ENCODE measurements at regions not wholly inside any gene's neighbourhood (a gene's known extent, or its start where the extent isn't known, plus 50 kb on each side); places are given as distances from the start of the nearest gene placed in this dataset.
A peak's percentile ranks its signal among the peaks of the same experiment; 100 is the strongest.
"Not testable (repeated sequence)": the region's sequence is repeated elsewhere in the genome, so short reads cannot be mapped to it uniquely, and the experiment has no call there.

- peak; percentile 6 for DNase-seq
Observed at GRCh38 chr11:122020902-122021301, 95.1 kb downstream of the BLID start.

GRCh38 chr11:122019908-122020694 is 95.9 kb downstream of the BLID start:
- no peak for DNase-seq

- no peak for DNase-seq
Observed at GRCh38 chr11:122007601-122008071, 108.4 kb downstream of the BLID start.

GRCh38 chr11:122004446-122004845 is 111.6 kb downstream of the BLID start:
- DNase-seq = no peak

GRCh38 chr11:122002926-122003325 is 113.1 kb downstream of the BLID start:
- DNase-seq = no peak

- no peak for DNase-seq
Observed at GRCh38 chr11:122002047-122002446, 114.0 kb downstream of the BLID start.

- DNase-seq = no peak
Observed at GRCh38 chr11:121999651-122000050, 116.4 kb downstream of the BLID start.

GRCh38 chr11:121996574-121996973 is 119.4 kb downstream of the BLID start:
- no peak for DNase-seq

- no peak for DNase-seq
Observed at GRCh38 chr11:121983901-121984300, 132.1 kb downstream of the BLID start.

- DNase-seq = not testable (repeated sequence)
Observed at GRCh38 chr11:121977914-121978313, 138.1 kb downstream of the BLID start.

- DNase-seq = no peak
Observed at GRCh38 chr11:121968638-121969037, 147.4 kb downstream of the BLID start.

GRCh38 chr11:121967131-121967704 is 148.8 kb downstream of the BLID start:
- DNase-seq = no peak

- peak; percentile 9 for DNase-seq
Observed at GRCh38 chr11:121965330-121965729, 150.7 kb downstream of the BLID start.

- DNase-seq = peak; percentile 45
Observed at GRCh38 chr11:121964591-121964990, 151.4 kb downstream of the BLID start.

- DNase-seq = not testable (repeated sequence)
Observed at GRCh38 chr11:121963846-121964245, 152.2 kb downstream of the BLID start.

GRCh38 chr11:121961321-121961801 is 154.7 kb downstream of the BLID start:
- DNase-seq = no peak

- no peak for DNase-seq
Observed at GRCh38 chr11:121958971-121959325, 157.1 kb downstream of the BLID start.

GRCh38 chr11:121958323-121958970 is 157.6 kb downstream of the BLID start:
- no peak for DNase-seq

GRCh38 chr11:121953122-121953521 is 162.9 kb downstream of the BLID start:
- DNase-seq = no peak

- no peak for DNase-seq
Observed at GRCh38 chr11:121950160-121950559, 165.9 kb downstream of the BLID start.

- DNase-seq = no peak
Observed at GRCh38 chr11:121946514-121946913, 169.5 kb downstream of the BLID start.

GRCh38 chr11:121944556-121945230 is 171.3 kb downstream of the BLID start:
- no peak for DNase-seq

GRCh38 chr11:121938076-121938475 is 177.9 kb downstream of the BLID start:
- no peak for DNase-seq

All from kidney glomerular epithelial cell (primary cell).